ENCODE measurements at regions not wholly inside any gene's neighbourhood (a gene's known extent, or its start where the extent isn't known, plus 50 kb on each side); places are given as distances from the start of the nearest gene placed in this dataset.
A peak's percentile ranks its signal among the peaks of the same experiment; 100 is the strongest.
"Not testable (repeated sequence)": the region's sequence is repeated elsewhere in the genome, so short reads cannot be mapped to it uniquely, and the experiment has no call there.

- peak; percentile 73 for DNase-seq (ENCODE audit: low read depth)
These were observed 55.0 kb upstream of the PAK3 start for GRCh38 chrX:111041018-111041462.

GRCh38 chrX:111040377-111041017, 55.5 kb upstream of the PAK3 start:
- DNase-seq (ENCODE audit: low read depth): peak; percentile 19

GRCh38 chrX:111039606-111040005, 56.4 kb upstream of the PAK3 start:
- DNase-seq (ENCODE audit: low read depth): no peak

GRCh38 chrX:111035991-111036390, 60.0 kb upstream of the PAK3 start:
- DNase-seq (ENCODE audit: low read depth): no peak

- no peak for DNase-seq (ENCODE audit: low read depth)
These were observed 60.7 kb upstream of the PAK3 start for GRCh38 chrX:111035256-111035655.

- not testable (repeated sequence) for DNase-seq (ENCODE audit: low read depth)
These were observed 73.0 kb upstream of the PAK3 start for GRCh38 chrX:111022998-111023397.

- no peak for DNase-seq (ENCODE audit: low read depth)
These were observed 75.7 kb upstream of the PAK3 start for GRCh38 chrX:111020283-111020682.

GRCh38 chrX:111013778-111014455, 82.1 kb upstream of the PAK3 start:
- DNase-seq (ENCODE audit: low read depth): no peak

- DNase-seq (ENCODE audit: low read depth): no peak
These were observed 85.9 kb upstream of the PAK3 start for GRCh38 chrX:111010111-111010510.

GRCh38 chrX:111009256-111009655, 86.7 kb upstream of the PAK3 start:
- DNase-seq (ENCODE audit: low read depth): no peak

- DNase-seq (ENCODE audit: low read depth): no peak
These were observed 87.9 kb upstream of the PAK3 start for GRCh38 chrX:111008126-111008525.

- DNase-seq (ENCODE audit: low read depth): no peak
These were observed 88.8 kb upstream of the PAK3 start for GRCh38 chrX:111007238-111007637.

- no peak for DNase-seq (ENCODE audit: low read depth)
These were observed 89.9 kb upstream of the PAK3 start for GRCh38 chrX:111006116-111006515.

GRCh38 chrX:111005166-111005565, 90.8 kb upstream of the PAK3 start:
- DNase-seq (ENCODE audit: low read depth): no peak

GRCh38 chrX:111003118-111003517, 92.9 kb upstream of the PAK3 start:
- DNase-seq (ENCODE audit: low read depth): no peak

GRCh38 chrX:110992611-110993010, 103.4 kb upstream of the PAK3 start:
- no peak for DNase-seq (ENCODE audit: low read depth)

- DNase-seq (ENCODE audit: low read depth): no peak
These were observed 106.1 kb upstream of the PAK3 start for GRCh38 chrX:110989869-110990268.

- no peak for DNase-seq (ENCODE audit: low read depth)
These were observed 106.5 kb upstream of the PAK3 start for GRCh38 chrX:110989447-110989846.

GRCh38 chrX:110987292-110987691, 108.7 kb upstream of the PAK3 start:
- no peak for DNase-seq (ENCODE audit: low read depth)

GRCh38 chrX:110985470-110985869, 110.5 kb upstream of the PAK3 start:
- DNase-seq (ENCODE audit: low read depth): no peak

- no peak for DNase-seq (ENCODE audit: low read depth)
These were observed 113.0 kb upstream of the PAK3 start for GRCh38 chrX:110983024-110983423.

- DNase-seq (ENCODE audit: low read depth): no peak
These were observed 129.2 kb upstream of the PAK3 start for GRCh38 chrX:110966839-110967238.

- DNase-seq (ENCODE audit: low read depth): no peak
These were observed 129.9 kb upstream of the PAK3 start for GRCh38 chrX:110966091-110966454.
